HL-60/S4 (cell line): ENCODE measurements at regions not wholly inside any gene's neighbourhood (a gene's known extent, or its start where the extent isn't known, plus 50 kb on each side); places are given as distances from the start of the nearest gene placed in this dataset.

Experiments used
- in situ Hi-C: fragments of 300-500 bp; cut with MboI; formaldehyde crosslinking; loops from 2 replicates; pipeline ENCODE4 v1.14.3; 2022; ENCODE audit warnings: low sequenced_read_pairs

DNA sequence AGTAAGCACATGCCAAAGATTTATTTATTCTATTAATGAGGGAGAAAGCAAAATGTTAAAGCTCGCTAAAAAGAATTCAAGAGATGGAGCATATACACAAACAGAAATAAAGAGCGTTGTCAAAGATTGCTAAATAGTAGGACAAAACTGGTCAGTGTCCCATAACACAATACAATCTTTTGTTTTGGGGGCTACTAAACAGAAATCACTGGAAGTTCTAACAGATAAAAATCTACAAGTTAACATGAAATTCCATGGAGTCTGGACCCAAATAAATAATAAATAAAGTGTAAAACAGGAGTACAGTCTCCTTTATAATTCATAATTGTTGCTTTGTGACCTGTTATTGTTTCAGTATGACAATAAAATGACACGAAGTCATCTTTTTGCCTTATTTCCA lies 115.2 kb upstream of the CNTNAP4 start:
- in situ Hi-C loops, result no loop called here

DNA sequence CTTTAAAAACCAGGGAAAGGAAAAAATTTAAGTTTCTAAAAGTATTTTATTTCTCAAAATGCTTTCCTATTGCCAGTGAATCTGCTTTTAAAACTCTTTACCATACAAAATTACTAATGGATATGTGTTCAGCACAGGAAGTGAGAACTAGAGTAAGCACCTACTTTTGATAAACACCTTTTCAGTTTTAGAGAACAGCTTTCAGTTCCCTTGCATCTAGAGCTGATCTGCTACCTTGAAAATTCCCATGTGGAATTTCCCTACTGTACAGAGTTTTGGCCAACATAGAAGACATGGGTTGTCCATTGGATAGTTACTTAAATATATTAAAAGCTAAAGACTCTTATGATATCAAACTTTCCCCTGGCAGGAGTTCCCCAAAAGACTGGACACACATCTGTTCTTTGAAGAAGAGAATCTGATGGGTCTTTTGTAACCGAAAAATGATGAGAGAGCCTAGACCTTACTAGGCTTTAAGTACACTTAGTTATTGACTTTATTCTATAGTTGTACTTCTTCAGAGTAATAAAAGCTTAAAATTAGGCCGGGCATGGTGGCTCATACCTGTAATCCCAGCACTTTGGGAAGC lies 112.1 kb upstream of the CNTNAP4 start:
- in situ Hi-C loops, result no loop called here

DNA sequence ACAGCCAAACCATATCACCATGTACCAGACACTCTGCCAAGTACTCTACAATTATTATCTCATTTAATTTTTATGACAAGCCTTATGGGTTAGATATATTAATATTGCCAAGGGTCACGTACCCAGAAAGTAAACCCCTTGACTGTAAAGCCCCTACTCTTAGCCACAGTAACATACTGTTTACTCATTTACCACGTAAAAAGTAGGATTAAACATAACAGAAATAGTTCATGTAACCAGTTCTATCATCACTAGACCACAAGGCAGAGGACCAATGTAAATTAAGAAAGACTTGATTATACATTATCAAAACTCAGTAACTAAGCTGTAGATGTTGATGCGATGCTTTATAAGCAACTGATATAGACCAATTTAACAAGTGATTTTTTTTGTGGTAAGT lies 101.5 kb upstream of the CNTNAP4 start:
- in situ Hi-C loops, result no loop called here

DNA sequence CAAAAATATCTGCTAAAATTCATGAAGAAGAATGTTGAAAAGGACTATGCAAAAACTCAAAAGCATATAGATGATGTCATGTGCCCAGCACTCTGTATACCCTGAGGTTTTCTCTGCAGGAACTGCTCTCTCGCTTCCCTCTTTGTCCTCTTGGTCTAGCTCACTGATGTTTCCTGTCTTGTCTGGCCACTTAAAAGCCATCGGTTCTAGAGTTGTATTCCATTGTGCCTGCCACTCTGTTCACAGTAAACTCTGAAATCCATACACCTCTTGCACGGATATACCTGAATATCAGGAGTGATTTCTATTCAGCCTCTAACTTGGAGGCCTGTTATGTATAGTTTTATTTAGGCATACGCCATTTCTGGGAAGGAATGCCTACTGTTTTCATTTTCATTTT lies 101.0 kb upstream of the CNTNAP4 start:
- in situ Hi-C loops, result no loop called here

DNA sequence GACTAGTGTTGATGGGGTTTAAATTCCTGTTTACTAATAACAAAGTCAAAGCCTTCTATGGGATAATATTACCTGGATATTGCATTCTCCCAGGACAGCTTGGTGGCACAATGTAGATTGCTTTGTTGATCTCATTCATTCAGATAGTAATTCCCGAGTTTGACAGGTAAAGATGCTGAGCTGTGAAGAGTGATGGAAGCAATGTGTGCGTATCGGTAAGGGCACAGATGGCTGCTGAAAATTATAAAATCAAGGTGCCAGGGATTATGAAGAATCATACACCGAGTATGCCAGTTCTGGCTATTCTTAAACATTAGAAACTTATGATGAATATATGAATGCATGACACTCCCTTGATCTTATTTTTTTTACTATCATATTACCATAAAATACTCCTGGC lies 100.6 kb upstream of the CNTNAP4 start:
- in situ Hi-C loops, result no loop called here

DNA sequence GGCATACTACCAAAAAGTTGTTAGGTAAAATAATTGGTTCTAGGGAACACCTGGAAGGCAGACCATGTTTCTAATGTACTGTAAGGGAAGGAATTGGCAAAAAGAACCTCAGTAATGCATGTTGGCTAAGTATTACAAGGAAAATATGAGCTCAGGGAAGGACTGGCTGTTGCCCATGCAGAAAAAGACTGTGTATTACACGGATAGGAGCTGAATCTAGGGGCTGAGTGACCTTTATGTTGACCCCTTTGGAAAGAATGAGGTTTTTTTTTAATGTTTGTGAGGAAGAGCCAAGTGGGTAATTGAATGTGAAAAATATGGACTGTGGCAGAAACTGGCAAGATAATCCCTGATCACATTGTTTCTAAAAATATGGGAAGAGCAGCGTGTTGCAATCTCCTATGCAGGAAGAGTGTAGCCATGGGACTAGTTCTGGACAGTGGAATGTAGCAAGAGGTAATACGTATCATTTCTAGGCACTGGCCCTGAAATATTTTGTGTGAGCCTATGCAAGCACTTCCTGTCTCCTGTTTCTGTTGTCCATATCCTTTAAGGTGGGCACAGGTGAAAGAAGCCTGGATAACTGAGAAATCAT lies 95.1 kb upstream of the CNTNAP4 start:
- in situ Hi-C loops, result no loop called here

DNA sequence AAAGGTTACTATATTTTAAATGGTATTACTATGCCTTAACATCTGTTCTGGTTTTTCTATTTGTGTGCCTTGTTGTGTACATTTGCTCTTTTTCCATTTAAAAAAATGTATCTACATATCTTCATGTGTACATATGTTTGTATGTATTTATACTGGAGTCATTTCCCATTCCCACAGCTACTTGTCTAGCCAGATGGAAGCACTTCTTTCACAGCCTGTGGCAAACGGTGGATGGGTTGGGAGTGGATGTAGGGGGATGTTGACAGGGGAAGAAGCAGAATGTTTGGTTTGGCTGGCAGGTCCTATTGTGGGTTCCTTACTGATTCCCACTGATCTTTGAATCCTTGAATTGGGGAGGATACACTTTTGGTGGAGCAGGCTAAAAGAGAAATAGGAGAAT lies 93.6 kb upstream of the CNTNAP4 start:
- in situ Hi-C loops, result no loop called here

DNA sequence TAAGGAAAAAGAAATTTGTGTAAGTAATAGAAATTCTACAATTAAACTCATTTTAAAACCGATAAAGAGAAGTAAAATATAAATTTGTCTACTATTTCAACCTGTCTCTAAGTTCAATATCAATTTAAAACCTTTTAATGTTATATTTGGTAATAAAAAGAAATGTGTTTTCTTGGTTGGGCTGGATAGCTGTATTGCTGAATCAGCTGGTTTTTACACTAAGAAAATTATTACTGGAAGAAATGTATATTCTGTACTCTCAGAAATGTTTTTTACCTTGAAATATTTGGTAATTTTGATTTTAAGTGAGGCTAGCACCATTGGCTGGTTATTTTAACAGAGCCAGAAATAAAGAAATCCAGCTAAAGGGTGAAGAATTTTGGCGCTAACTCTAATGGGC lies 87.1 kb upstream of the CNTNAP4 start:
- in situ Hi-C loops, result no loop called here

DNA sequence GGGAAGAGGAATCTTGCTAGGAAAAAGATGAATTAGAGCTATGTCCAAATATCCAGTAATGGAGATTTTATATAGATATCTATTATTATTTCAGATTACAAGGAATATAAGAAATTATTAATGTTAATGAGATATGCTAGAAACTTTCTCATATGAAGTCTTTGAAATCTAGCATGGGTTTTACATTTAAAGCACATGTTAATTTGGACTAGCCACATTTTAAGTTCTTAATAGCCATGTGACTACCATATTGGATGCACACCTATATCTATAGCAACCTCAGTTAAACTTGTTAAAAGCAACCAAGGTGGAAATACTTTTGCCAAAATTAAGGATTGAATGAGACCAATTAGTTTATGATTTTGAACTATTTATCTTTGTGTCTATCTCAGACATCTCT lies 86.7 kb upstream of the CNTNAP4 start:
- in situ Hi-C loops, result no loop called here

DNA sequence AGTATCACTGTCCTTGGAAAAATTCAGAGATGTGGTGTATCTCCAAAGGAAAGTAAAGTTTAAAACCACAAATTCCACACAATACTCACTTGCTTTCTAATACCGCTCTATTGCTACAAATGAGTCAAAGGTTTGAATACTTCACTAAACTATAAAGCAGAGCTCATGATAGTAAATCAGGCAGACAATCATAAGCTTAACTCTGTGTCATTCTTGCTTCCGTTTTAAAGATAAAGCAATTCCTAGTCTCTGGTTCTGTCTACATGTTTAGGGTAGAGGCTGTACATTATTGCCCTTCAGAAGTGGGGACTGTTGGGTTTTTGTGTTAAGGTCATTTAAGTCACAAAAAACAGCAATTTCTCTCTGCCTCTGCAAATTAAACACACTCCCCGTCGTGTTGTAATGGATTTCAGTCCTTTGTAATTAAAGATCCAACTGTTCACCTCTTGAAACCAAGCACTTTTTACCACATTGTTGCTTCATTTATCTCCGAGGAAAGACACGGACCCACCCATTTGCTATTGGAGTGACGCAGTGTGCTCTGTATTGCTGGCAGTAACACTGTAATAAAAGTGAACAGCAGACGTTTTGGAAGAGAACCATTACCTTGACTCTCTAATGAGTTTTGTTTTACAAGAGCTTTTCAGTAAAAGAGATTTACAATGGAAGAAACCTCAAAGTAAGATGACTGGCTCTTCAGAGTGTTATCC lies 83.1 kb upstream of the CNTNAP4 start:
- in situ Hi-C loops, result no loop called here

DNA sequence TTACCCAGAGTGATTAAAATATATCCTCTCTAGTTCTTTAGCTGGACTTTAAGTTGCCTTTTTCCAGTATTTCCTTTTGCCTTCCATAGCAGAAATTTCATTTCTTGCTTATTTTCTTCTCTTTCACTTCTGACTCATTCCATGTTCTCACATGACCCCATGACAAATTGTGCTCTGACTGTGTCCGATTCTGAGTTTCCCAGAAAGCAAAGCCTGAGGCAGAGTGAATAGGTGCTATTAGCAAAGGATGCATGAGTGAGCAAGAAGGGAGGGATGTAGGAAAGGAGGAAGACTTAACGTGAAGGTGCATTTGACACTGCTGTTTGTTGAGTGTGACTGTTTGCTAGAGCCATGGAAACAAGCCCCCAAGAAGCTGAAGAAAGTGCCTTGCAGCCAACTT lies 82.6 kb upstream of the CNTNAP4 start:
- in situ Hi-C loops, result no loop called here

DNA sequence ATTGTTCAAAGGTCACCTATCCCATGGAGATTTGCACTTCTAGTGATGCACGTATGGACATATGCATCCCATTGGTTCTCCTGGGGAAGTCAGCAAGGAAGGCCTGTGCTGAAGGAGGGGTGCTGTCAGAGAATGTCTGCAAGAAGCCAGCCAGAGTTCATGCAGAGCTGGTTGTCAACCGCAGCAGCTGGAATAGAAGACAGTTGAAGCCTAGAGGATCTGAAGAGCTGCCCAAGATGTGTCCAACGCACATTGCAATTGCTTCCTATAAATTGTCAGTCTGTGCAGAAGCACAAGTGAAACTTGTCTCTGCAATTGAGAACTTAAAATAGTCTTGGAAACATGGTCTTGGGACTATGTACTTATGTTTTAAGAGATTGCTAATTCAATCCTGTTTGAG lies 82.1 kb upstream of the CNTNAP4 start:
- in situ Hi-C loops, result no loop called here

DNA sequence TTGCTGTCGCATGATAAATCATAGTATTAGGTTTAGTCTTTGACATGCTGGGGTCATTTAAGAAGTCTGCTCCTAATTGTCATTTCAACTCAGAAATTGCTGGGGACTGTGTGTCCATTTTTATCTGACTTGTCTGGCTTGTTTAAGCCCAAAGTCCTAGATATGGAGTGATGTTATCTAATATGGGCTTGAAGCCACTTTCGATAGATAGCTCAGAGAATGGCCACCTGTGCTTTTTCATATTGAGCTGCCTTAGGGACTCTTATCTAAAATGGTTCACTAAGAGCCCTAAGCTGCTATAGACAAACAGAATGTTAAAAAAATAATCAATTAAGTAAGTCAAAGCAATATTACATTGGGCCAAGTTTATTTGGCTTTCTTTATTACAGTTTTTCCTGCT lies 81.6 kb upstream of the CNTNAP4 start:
- in situ Hi-C loops, result no loop called here

DNA sequence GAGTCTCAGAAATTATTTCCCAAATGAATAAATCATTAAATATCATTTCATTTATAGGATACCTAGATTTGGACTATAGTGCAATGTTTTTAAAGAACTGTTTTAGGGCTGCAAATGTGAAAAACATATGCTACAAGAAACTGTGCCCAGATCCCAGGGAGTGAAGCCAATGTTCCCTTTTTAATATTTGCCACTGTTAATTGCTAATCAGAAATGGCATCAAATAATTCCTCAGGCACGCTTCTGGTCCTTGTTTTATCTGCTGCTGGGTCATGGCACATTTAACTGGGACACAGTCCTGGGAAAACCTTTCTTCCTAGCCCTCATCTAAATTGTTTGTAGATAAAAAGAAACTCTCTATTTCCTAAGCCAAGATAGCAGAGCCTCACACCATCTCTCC lies 79.3 kb upstream of the CNTNAP4 start:
- in situ Hi-C loops, result no loop called here

DNA sequence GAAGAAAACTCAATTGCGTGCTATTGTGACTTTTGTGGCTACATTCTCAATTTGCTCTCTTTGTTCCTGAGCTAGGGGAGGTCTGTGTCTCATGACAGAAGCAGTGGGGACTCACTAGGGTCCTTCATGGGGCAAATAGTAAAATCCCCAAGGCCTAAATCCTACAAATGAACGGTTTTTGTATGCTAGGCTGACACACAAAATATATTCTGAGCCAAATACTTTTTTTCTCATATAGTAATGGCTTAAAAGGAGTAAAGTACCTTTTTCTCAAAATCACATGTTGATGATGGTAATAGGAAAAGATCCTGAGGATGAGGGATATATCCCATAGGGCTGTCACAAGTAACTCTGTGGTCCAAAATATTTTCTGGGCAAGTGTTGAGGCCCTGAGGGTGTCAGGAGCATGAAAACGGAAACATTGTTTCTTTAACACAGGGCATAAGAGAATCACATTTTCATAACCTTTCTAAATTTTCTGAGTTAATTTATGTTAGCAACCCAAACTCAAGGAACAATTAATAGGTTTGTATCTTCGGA lies 77.5 kb upstream of the CNTNAP4 start:
- in situ Hi-C loops, result no loop called here

DNA sequence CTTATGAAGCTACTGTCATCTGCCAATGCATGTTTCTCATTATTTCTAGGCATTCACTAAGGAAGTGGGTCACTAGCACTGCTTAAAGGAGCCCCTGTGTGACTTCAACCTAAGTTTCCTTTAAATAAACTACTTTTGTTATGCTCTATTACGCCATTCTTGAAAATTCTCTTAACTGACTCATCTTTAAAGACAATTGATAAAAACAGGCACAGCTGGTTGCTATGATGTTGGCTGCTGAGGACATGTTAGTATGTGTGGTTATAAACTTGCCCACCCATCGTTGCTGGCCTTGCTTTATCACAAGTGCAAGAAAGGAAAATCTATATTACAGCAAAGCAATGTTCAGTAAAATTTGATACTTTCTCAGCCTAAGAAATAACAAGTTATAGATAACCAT lies 75.8 kb upstream of the CNTNAP4 start:
- in situ Hi-C loops, result no loop called here

DNA sequence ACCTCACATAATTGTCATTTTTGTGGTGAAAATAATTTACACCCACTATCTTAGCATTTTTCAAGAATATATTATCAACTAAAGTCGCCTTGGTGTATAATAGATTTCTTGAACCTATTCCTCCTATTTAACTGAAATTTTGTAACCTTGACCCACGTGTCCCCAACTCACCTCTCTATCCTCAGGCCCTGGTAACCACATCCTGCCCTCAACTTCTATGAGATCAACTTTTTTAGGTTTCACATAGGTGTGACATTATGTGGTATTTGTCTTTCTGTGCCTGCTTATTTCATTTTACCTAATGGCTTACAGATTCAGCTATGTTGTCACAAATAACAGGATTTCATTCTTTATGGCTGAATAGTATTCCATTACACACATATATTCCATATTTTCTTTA lies 73.0 kb upstream of the CNTNAP4 start:
- in situ Hi-C loops, result no loop called here

DNA sequence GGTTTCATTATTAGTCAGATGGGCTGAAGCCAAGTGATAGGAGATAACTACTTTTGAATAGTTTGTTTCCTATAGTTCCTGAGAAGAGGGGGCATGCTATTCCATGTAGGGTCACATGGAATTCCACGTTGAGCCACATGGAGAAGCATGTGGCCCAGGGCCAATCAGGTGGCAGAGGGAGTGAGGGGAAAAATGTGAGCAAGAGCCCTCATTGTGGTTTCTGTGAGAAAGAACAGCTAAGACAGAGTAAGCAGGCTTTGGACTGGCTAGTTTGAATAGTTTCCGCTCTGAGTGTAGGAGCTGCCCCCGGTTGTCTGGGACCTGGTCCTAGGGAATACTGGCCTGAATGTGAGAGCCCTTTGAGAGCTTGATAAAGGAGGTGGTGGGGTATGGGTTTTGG lies 69.9 kb upstream of the CNTNAP4 start:
- in situ Hi-C loops, result no loop called here

DNA sequence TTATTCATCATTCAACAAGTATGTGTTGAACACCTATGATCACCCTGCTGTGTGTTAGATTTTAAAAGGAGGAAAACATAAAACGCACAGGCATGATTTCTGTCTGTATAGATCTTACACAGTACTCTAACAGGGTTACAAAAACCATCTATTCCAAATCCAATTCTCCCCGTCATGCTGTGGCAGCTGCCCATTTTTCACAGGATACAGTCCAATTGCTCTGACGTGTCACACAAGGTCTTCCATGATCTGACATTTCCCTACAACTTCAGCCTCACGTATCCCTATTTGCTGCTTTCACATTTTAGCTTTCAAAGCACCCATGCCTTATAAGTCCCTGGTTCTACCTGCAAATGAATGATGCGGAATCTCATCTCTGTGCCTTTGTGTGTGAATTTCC lies 67.0 kb upstream of the CNTNAP4 start:
- in situ Hi-C loops, result no loop called here

DNA sequence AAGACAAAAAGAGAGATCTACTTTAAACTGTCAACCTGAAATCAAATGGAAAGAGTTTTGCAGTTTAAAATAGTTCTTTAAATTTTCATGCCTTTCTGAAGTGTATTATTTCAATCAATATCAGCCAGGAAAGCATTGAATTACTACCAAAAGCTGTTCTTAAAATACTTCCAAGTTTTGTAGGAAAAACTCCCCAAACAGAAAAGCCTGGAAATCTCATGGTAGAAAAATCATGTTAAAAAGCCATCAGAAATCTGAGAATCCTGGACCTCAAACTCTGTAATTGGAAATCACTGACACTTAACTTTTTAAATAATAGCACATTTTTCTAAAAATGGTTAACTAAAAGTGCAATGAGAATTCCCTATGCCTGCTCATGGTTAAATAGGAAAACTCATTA lies 63.3 kb upstream of the CNTNAP4 start:
- in situ Hi-C loops, result no loop called here

DNA sequence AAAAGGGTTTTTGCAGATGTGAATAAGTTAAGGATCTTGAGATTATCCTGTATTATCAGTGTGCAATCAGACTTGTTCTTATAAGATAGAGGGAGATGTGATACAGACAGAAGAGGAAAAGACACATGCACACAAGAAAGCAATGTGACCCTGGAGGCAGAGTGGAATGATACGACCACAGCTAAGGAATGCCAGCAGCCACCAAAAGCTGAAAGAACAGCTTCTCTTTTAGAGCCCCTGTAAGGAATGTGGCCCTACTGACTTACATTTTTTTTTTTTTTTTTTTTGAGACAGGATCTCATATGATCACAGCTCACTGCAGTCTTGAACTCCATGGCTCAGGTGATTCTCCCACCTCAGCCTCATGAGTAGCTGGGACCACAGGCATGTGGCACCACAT lies 62.3 kb upstream of the CNTNAP4 start:
- in situ Hi-C loops, result no loop called here

DNA sequence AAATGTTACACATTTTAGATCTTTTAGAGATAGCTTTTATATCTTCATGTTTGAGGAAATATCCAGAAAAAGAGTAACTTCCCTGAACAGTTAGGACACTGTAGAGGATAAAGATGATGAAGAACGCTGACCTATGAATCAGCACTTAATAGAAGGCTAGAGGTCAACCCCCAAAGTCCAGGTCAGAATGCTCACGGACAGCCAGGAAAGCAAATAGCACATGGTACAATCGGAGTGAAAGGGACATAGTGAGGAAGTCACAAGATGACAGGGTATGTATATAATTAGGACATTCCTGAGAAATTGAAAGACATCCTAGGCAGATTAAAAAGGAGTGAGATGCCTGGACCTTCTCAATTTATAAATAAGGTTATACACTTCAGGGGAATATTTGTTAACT lies 55.1 kb upstream of the CNTNAP4 start:
- in situ Hi-C loops, result no loop called here
